ENCODE measurements at regions not wholly inside any gene's neighbourhood (a gene's known extent, or its start where the extent isn't known, plus 50 kb on each side); places are given as distances from the start of the nearest gene placed in this dataset.

DNA sequence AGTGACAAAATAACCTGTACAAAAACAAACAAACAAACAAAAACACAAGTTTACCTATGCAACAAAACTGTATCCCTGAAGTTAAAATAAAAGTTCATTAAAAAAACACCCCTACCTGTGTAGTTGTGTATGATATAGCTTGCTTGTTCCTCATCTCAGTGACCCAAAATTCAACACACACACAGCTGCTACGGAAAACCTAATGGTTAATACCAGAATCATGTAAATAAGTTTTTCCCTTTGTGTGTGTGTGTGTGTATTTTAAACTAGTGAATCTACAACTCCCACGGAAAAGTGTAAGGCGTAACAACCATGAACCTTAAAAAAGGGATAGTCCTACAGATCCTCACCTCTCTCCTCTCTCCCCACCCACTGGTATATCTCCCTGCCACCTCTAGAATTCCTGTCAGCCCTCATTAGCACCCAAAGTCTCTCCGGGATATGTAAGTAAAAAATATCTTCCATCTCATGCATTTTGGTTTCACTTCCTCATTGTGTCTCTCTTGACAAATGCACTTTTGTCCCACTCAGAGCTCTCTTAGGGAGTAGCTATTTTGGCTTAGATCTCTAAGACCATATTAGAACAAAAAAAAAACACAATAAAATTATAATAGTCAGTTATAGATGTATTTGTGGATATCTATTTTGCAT, 2236.5 kb downstream of the PCDH9 start:
- ChIA-PET POLR2A (no interaction called here), CTCF (interaction anchor here (0.7 kb wide), 1 partner anchor 335 kb away, joined by 3 read pairs; no protein-coding TSS in a partner anchor)
- TF ChIP-seq ELF4 (IDR thresholded peaks at IDR 0.05): no peak
- no peak for TF ChIP-seq BHLHE40 (IDR thresholded peaks at IDR 0.05; ENCODE audit: borderline replicate concordance)
- TF ChIP-seq FOXM1 (IDR thresholded peaks at IDR 0.05; ENCODE audit: borderline replicate concordance): no peak
- no peak for TF ChIP-seq ARNT (IDR thresholded peaks at IDR 0.05)
- TF ChIP-seq HDGF (IDR thresholded peaks at IDR 0.05; ENCODE audit: borderline replicate concordance): no peak
- no peak for TF ChIP-seq SUZ12 (IDR thresholded peaks at IDR 0.05)
- no peak for TF ChIP-seq LEF1 (IDR thresholded peaks at IDR 0.05; ENCODE audit: borderline replicate concordance)
- TF ChIP-seq L3MBTL2 (conservative IDR thresholded peaks at IDR 0.05): no peak
- TF ChIP-seq SP1 (IDR thresholded peaks at IDR 0.05): no peak
- TF ChIP-seq FOXK2 (IDR thresholded peaks at IDR 0.05): no peak
- no peak for TF ChIP-seq FOXA1 (IDR thresholded peaks at IDR 0.05)
- DNase-seq (ENCODE audit: extremely low spot score): no peak

DNA sequence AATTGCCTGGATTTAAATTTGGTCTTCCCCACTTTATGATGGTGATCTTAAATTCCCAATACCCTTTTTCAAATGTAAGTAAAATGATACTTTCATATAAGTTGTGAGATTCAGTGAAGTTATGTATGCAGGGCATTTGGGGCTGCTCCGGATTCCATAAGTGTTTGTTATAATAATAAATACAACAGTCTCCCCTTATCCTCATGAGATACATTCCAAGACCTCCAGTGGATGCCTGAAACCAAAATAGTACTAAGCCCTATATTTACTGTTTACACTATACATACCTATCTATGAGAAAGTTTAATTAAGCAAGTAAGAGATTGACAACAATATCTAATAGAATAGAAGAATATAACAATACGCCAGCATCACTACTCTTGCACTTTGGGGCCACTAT, 2237.8 kb downstream of the PCDH9 start:
- ChIA-PET POLR2A (no interaction called here), CTCF (no interaction called here)
- TF ChIP-seq, protein P1, sequence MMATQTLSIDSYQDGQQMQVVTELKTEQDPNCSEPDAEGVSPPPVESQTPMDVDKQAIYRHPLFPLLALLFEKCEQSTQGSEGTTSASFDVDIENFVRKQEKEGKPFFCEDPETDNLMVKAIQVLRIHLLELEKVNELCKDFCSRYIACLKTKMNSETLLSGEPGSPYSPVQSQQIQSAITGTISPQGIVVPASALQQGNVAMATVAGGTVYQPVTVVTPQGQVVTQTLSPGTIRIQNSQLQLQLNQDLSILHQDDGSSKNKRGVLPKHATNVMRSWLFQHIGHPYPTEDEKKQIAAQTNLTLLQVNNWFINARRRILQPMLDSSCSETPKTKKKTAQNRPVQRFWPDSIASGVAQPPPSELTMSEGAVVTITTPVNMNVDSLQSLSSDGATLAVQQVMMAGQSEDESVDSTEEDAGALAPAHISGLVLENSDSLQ (IDR thresholded peaks at IDR 0.05): no peak
- TF ChIP-seq FOXA1 (IDR thresholded peaks at IDR 0.05) (no peak), L3MBTL2 (conservative IDR thresholded peaks at IDR 0.05) (no peak), ARNT (IDR thresholded peaks at IDR 0.05) (no peak), TARDBP (IDR thresholded peaks at IDR 0.05) (no peak), SUZ12 (IDR thresholded peaks at IDR 0.05) (no peak), SP1 (IDR thresholded peaks at IDR 0.05) (no peak)
- no peak for DNase-seq (ENCODE audit: extremely low spot score)

DNA sequence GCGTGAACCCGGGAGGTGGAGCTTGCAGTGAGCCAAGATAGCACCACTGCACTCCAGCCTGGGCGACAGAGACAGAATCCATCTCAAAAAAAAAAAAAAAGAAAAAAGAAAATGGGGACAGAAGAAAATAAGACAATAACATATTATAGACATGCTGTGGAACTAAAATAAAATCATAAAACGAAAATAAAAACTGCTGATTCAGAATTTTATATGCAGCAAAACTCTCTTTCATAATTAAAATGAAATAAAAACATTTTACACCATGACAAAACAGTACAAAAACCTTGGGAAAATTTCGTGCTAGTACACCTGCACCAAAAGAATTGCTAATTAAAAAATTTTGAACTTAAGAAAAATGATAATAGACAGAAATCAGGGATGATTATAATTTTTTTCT, 2245.1 kb downstream of the PCDH9 start:
- no peak for DNase-seq (ENCODE audit: extremely low spot score)
- TF ChIP-seq L3MBTL2 (conservative IDR thresholded peaks at IDR 0.05) (no peak), ZNF384 (IDR thresholded peaks at IDR 0.05) (no peak)
- POLR2A ChIA-PET: no interaction called here
- CTCF ChIA-PET: no interaction called here

DNA sequence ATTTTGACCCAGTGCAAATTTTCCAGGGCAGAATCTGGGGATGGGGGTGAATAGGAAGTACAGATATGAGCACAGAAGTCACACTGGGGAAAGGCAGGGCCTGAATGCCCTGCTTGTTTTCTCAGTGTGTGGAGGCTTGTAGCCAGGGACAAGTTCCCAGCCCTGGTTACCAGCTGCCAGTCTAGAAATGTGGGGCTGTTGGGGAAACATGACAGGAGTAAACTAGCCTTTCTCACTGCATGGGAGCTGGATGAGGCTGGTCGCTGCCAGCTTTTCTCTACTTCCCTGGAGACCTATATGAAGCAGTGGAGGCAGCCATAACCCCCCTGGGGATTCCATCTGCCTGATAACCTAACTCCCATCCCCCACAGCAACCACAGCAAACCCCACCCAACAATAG, 2267.7 kb downstream of the PCDH9 start:
- CTCF ChIA-PET: interaction anchor here (0.5 kb wide), 1 partner anchor 15 kb away, joined by 3 read pairs; no protein-coding TSS in a partner anchor
- POLR2A ChIA-PET: no interaction called here
- TF ChIP-seq TARDBP (IDR thresholded peaks at IDR 0.05) (no peak), CTBP1 (IDR thresholded peaks at IDR 0.05; ENCODE audit: borderline replicate concordance) (no peak), HDGF (IDR thresholded peaks at IDR 0.05; ENCODE audit: borderline replicate concordance) (no peak), FOXA1 (IDR thresholded peaks at IDR 0.05) (no peak), NFRKB (IDR thresholded peaks at IDR 0.05) (no peak), FOXK2 (IDR thresholded peaks at IDR 0.05) (no peak), SP1 (IDR thresholded peaks at IDR 0.05) (no peak), BHLHE40 (IDR thresholded peaks at IDR 0.05; ENCODE audit: borderline replicate concordance) (no peak), SUZ12 (IDR thresholded peaks at IDR 0.05) (no peak)
- DNase-seq (ENCODE audit: extremely low spot score): no peak

DNA sequence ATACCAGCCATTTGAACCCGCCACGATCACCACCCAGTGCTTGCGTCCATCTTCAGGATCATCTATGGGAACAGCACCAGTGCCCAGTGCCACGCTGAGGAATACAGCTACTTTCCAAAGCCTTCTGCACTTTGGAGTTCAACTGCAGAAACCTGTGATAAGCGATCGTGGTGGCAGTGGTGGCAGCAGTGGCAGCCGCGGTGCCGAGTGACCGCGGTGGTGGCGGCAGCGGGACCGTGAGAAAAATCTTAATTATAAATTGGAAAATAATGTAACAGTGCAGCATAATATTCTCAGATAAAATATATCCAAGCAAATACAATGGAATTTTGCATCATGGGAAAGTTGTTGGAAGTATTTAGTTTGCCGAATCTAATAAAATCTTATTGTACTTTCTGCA, 2270.9 kb downstream of the PCDH9 start:
- CTCF ChIA-PET: no interaction called here
- no peak for DNase-seq (ENCODE audit: extremely low spot score)
- no peak for TF ChIP-seq CTBP1 (IDR thresholded peaks at IDR 0.05; ENCODE audit: borderline replicate concordance)
- no peak for TF ChIP-seq LEF1 (IDR thresholded peaks at IDR 0.05; ENCODE audit: borderline replicate concordance)
- no peak for TF ChIP-seq FOXK2 (IDR thresholded peaks at IDR 0.05)
- TF ChIP-seq SP1 (IDR thresholded peaks at IDR 0.05): no peak
- no peak for TF ChIP-seq HDGF (IDR thresholded peaks at IDR 0.05; ENCODE audit: borderline replicate concordance)
- TF ChIP-seq, protein P1 (IDR thresholded peaks at IDR 0.05): no peak
- TF ChIP-seq TARDBP (IDR thresholded peaks at IDR 0.05): no peak
- TF ChIP-seq ARNT (IDR thresholded peaks at IDR 0.05): no peak
- no peak for TF ChIP-seq FOXM1 (IDR thresholded peaks at IDR 0.05; ENCODE audit: borderline replicate concordance)
- TF ChIP-seq ZNF384 (IDR thresholded peaks at IDR 0.05): no peak
- POLR2A ChIA-PET: no interaction called here

DNA sequence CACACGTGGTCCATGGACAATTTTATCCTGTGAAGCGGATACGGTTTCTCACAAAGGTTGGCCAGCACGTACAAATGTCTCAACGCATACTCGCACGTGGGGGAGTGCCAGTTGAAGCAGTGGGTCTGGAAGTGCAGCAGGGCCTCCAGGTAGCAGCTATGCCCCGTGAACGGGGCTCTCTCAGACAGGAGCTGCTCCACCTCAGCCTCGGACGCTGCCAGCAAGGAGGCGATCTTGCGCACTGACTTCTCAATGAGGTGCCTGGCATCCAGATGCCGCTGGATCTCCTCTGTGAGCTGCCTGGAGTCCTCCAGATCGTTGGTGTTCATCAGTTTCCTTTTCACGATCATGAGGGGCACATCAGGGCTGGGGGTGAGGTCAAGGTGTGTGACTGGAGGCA, 2272.0 kb downstream of the PCDH9 start:
- POLR2A ChIA-PET: no interaction called here
- CTCF ChIA-PET: no interaction called here
- TF ChIP-seq, protein P1 (IDR thresholded peaks at IDR 0.05): no peak
- DNase-seq (ENCODE audit: extremely low spot score): no peak

DNA sequence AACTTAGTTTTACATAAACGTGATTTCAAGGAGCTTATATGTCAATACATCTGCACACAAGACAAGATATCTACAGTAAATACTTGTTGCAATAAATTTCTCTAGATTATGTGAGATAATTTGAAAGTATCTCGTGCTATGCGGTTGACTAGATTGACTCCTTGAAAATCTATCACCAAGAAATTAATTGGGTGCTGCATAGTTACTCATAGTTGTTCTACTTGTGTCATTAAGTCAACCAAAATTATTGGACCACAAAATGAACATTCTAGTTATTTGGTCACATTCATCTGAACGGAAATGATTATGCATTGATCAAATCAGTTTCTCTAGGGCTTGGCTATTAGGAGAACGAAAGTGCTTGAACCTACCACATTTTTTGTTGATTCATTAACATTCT, 2291.5 kb downstream of the PCDH9 start:
- POLR2A ChIA-PET: no interaction called here
- CTCF ChIA-PET: interaction anchor here (0.6 to 1.0 kb wide), 3 partner anchors 14 to 1823 kb away, joined by 3 read pairs; no protein-coding TSS in a partner anchor
- DNase-seq (ENCODE audit: extremely low spot score): no peak
- TF ChIP-seq TARDBP (IDR thresholded peaks at IDR 0.05): no peak
- no peak for TF ChIP-seq FOXK2 (IDR thresholded peaks at IDR 0.05)
- TF ChIP-seq L3MBTL2 (conservative IDR thresholded peaks at IDR 0.05): no peak
- TF ChIP-seq LEF1 (IDR thresholded peaks at IDR 0.05; ENCODE audit: borderline replicate concordance): 0 out of 2 replicates have a peak, but pooled peaks have one; percentile 24
- TF ChIP-seq NFRKB (IDR thresholded peaks at IDR 0.05): no peak
- no peak for TF ChIP-seq CTBP1 (IDR thresholded peaks at IDR 0.05; ENCODE audit: borderline replicate concordance)
- TF ChIP-seq, protein P1 (IDR thresholded peaks at IDR 0.05): no peak

All from HEK293T (cell line).